ENCODE measurements at regions not wholly inside any gene's neighbourhood (a gene's known extent, or its start where the extent isn't known, plus 50 kb on each side); places are given as distances from the start of the nearest gene placed in this dataset.

- ATAC-seq (no peak), DNase-seq (no peak)
- TF ChIP-seq CTCF (IDR thresholded peaks at IDR 0.05) (no peak), POLR2A (IDR thresholded peaks at IDR 0.05) (no peak)
- Histone ChIP-seq H3K4me3 (no peak overlapping the region), H3K27me3 (no peaks in the 10 kb centered on the region), H3K27ac (no peak overlapping the region), H3K4me1 (no peaks in the 10 kb centered on the region), H3K9me3 (no peaks in the 10 kb centered on the region), H3K36me3 (replicated peaks in 1 of 2; ENCODE audit: insufficient read depth in 1 of 2, low read depth in 2 of 2) (no peaks in the 10 kb centered on the region)
- intact Hi-C loops (cut with DNase I) = no loop called here
- WGBS, 2 donors = 86 to 92% methylated on average over 4 of the region's 4 CpGs
Observed at GRCh38 chr2:224147174-224147573, 108.1 kb upstream of the SERPINE2 start.

- ATAC-seq (no peak), DNase-seq (no peak)
- Histone ChIP-seq H3K9me3 (no peaks in the 10 kb centered on the region), H3K4me1 (no peaks in the 10 kb centered on the region), H3K4me3 (no peak overlapping the region), H3K27ac (no peak overlapping the region), H3K27me3 (no peaks in the 10 kb centered on the region), H3K36me3 (replicated peaks in 1 of 2; ENCODE audit: insufficient read depth in 1 of 2, low read depth in 2 of 2) (no peaks in the 10 kb centered on the region)
- intact Hi-C loops (cut with DNase I) = no loop called here
- 58 to 69% methylated on average over 6 of the region's 6 CpGs for WGBS, 2 donors
- no peak for TF ChIP-seq CTCF (IDR thresholded peaks at IDR 0.05)
- TF ChIP-seq POLR2A (IDR thresholded peaks at IDR 0.05) = no peak
Observed at GRCh38 chr2:224146356-224147160, 107.5 kb upstream of the SERPINE2 start.

DNA sequence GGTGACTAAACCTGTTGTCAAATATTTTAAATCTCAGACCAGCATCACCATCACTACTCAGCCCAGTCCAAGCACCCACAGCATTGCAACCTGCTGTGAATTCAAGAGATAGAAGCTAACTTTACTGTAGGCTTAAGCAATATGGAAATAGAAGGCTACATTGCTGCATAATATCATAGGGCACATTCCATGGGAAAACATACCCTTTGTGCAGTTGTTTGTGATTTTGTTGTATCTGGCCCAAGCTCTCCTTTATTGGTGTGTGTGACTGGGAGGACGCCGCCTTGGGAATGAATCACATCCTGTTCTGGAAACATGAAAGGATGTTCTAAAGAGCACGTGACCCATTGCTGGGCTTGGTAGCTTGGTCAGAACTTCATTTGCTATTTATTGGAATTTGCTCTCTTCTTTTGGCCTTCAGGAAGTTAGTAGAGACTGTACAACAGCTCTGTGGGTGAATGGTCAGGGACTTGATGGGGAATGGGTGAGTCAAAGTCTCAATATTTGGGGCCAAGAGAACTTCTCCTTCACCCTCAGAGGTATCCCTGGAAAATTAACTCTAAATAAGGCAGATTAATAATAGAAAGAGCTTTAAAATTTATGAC lies 106.8 kb upstream of the SERPINE2 start:
- H3K4me3 ChIP-seq = no peak overlapping the region
- ATAC-seq (no peak), DNase-seq (no peak)
- H3K9me3 ChIP-seq = no peaks in the 10 kb centered on the region
- H3K36me3 ChIP-seq (replicated peaks in 1 of 2; ENCODE audit: insufficient read depth in 1 of 2, low read depth in 2 of 2) = no peaks in the 10 kb centered on the region
- H3K4me1 ChIP-seq = no peaks in the 10 kb centered on the region
- H3K27ac ChIP-seq = no peak overlapping the region
- TF ChIP-seq CTCF (IDR thresholded peaks at IDR 0.05) (no peak), POLR2A (IDR thresholded peaks at IDR 0.05) (no peak)
- WGBS, 2 donors = 69 to 82% methylated on average over 3 of the region's 3 CpGs
- H3K27me3 ChIP-seq = no peaks in the 10 kb centered on the region
- intact Hi-C loops (cut with DNase I) = no loop called here

GRCh38 chr2:224143526-224143925 lies 104.4 kb upstream of the SERPINE2 start:
- intact Hi-C loops (cut with DNase I) = no loop called here
- DNase-seq = no peak
- Histone ChIP-seq H3K4me1 (no peaks in the 10 kb centered on the region), H3K27ac (no peak overlapping the region), H3K27me3 (no peaks in the 10 kb centered on the region), H3K4me3 (no peak overlapping the region), H3K9me3 (no peaks in the 10 kb centered on the region), H3K36me3 (replicated peaks in 1 of 2; ENCODE audit: insufficient read depth in 1 of 2, low read depth in 2 of 2) (no peaks in the 10 kb centered on the region)
- 23 to 32% methylated on average over 1 of the region's 1 CpG for WGBS, 2 donors
- TF ChIP-seq CTCF (IDR thresholded peaks at IDR 0.05) = no peak
- TF ChIP-seq POLR2A (IDR thresholded peaks at IDR 0.05) = no peak
- ATAC-seq = no peak
